ENCODE measurements at regions not wholly inside any gene's neighbourhood (a gene's known extent, or its start where the extent isn't known, plus 50 kb on each side); places are given as distances from the start of the nearest gene placed in this dataset.
"Not testable (repeated sequence)": the region's sequence is repeated elsewhere in the genome, so short reads cannot be mapped to it uniquely, and the experiment has no call there.

- DNase-seq: no peak
These were observed 795.4 kb upstream of the MGAT4C start for GRCh38 chr12:87051621-87052020.

- no peak for DNase-seq
These were observed 791.5 kb upstream of the MGAT4C start for GRCh38 chr12:87047691-87048090.

GRCh38 chr12:87039536-87039935 is 783.3 kb upstream of the MGAT4C start:
- DNase-seq: no peak

GRCh38 chr12:87038098-87038497 is 781.9 kb upstream of the MGAT4C start:
- DNase-seq: no peak

GRCh38 chr12:87025976-87026375 is 769.8 kb upstream of the MGAT4C start:
- no peak for DNase-seq

GRCh38 chr12:87021400-87021799 is 765.2 kb upstream of the MGAT4C start:
- DNase-seq: no peak

- DNase-seq: no peak
These were observed 763.9 kb upstream of the MGAT4C start for GRCh38 chr12:87020071-87020470.

- DNase-seq: no peak
These were observed 759.2 kb upstream of the MGAT4C start for GRCh38 chr12:87015352-87015751.

- no peak for DNase-seq
These were observed 752.7 kb upstream of the MGAT4C start for GRCh38 chr12:87008785-87009384.

- no peak for DNase-seq
These were observed 744.9 kb upstream of the MGAT4C start for GRCh38 chr12:87001102-87001501.

GRCh38 chr12:86985298-86985697 is 729.1 kb upstream of the MGAT4C start:
- no peak for DNase-seq

GRCh38 chr12:86970595-86970994 is 714.4 kb upstream of the MGAT4C start:
- not testable (repeated sequence) for DNase-seq

- DNase-seq: no peak
These were observed 703.7 kb upstream of the MGAT4C start for GRCh38 chr12:86959766-86960458.

- no peak for DNase-seq
These were observed 694.3 kb upstream of the MGAT4C start for GRCh38 chr12:86950444-86950843.

- DNase-seq: no peak
These were observed 693.9 kb upstream of the MGAT4C start for GRCh38 chr12:86950043-86950442.

GRCh38 chr12:86948851-86949250 is 692.7 kb upstream of the MGAT4C start:
- DNase-seq: no peak

- DNase-seq: no peak
These were observed 689.5 kb upstream of the MGAT4C start for GRCh38 chr12:86945685-86946196.

GRCh38 chr12:86944197-86944819 is 688.1 kb upstream of the MGAT4C start:
- DNase-seq: not testable (repeated sequence)

- DNase-seq: no peak
These were observed 675.5 kb upstream of the MGAT4C start for GRCh38 chr12:86931714-86932113.

- DNase-seq: no peak
These were observed 673.8 kb upstream of the MGAT4C start for GRCh38 chr12:86929962-86930361.

- no peak for DNase-seq
These were observed 660.9 kb upstream of the MGAT4C start for GRCh38 chr12:86917121-86917520.

- peak; percentile 8 for DNase-seq
These were observed 658.5 kb upstream of the MGAT4C start for GRCh38 chr12:86914721-86915120.

GRCh38 chr12:86911973-86912372 is 655.8 kb upstream of the MGAT4C start:
- DNase-seq: no peak

- no peak for DNase-seq
These were observed 647.0 kb upstream of the MGAT4C start for GRCh38 chr12:86903159-86903558.

Measured in NCI-H1436 (cell line).